Ascending aorta (tissue), 2 donors: ENCODE measurements at regions not wholly inside any gene's neighbourhood (a gene's known extent, or its start where the extent isn't known, plus 50 kb on each side); places are given as distances from the start of the nearest gene placed in this dataset.

Source experiments
- DNase-seq, 2 donors: peaks; one replicate each; pipeline ENCODE4 v3.0.0-alpha.2; 2019; ENCODE audit warnings: low spot score in 2 of 2
- H3K27ac ChIP-seq, 2 donors: fragments of 200-600 bp; sonication (generic); one replicate each; pipeline ENCODE4 v1.5.1; 2016 to 2017; ENCODE audit warnings: mild to moderate bottlenecking in 1 of 2
- H3K27me3 ChIP-seq: fragments of 200-600 bp; sonication (generic); one replicate; pipeline ENCODE4 v1.5.1; 2017
- H3K36me3 ChIP-seq, 2 donors: fragments of 200-600 bp; sonication (generic); one replicate each; pipeline ENCODE4 v1.5.1; 2016
- H3K4me1 ChIP-seq, 2 donors: fragments of 200-600 bp; sonication (generic); one replicate each; pipeline ENCODE4 v1.5.1; 2016 to 2017; ENCODE audit warnings: mild to moderate bottlenecking in 1 of 2
- H3K4me3 ChIP-seq, 2 donors: fragments of 200-600 bp; sonication (generic); one replicate each; pipeline ENCODE4 v1.5.1; 2016 to 2017; ENCODE audit warnings: mild to moderate bottlenecking in 1 of 2
- H3K9me3 ChIP-seq, 2 donors: fragments of 200-600 bp; sonication (generic); one replicate each; pipeline ENCODE4 v1.5.1; 2016
- CTCF ChIP-seq, 3 experiments: fragments of 200-600 bp in 2 of 3; fragments of 450-650 bp in 1 of 3; sonication (generic) in 2 of 3; IDR thresholded peaks; one replicate each; pipeline ENCODE4 v1.5.1; 2016 to 2019; ENCODE audit warnings: antibody characterized with exemption in 3 of 3, mild to moderate bottlenecking in 1 of 3, moderate library complexity in 1 of 3
- intact Hi-C: fragments of 100-400 bp; cut with DNase I; formaldehyde crosslinking; loops from one replicate; pipeline ENCODE4 v1.15.1; 2023

- no peak overlapping the region for H3K4me3 ChIP-seq
- intact Hi-C loops = no loop called here
- DNase-seq = no peak
- TF ChIP-seq CTCF (IDR thresholded peaks at IDR 0.05) = no peak
- no peaks in the 10 kb centered on the region for H3K9me3 ChIP-seq
- no peak overlapping the region for H3K27ac ChIP-seq
- no peaks in the 10 kb centered on the region for H3K27me3 ChIP-seq
- H3K36me3 ChIP-seq = no peaks in the 10 kb centered on the region
- H3K4me1 ChIP-seq = no peaks in the 10 kb centered on the region
These were observed 324.7 kb upstream of the C16orf82 start for GRCh38 chr16:26742040-26742439.

GRCh38 chr16:26744430-26744829 is 322.3 kb upstream of the C16orf82 start:
- Histone ChIP-seq H3K27me3 (no peaks in the 10 kb centered on the region), H3K36me3 (no peaks in the 10 kb centered on the region), H3K4me3 (no peak overlapping the region), H3K4me1 (no peaks in the 10 kb centered on the region), H3K27ac (no peak overlapping the region), H3K9me3 (no peaks in the 10 kb centered on the region)
- DNase-seq = no peak
- intact Hi-C loops = no loop called here
- TF ChIP-seq CTCF (IDR thresholded peaks at IDR 0.05) = no peak

GRCh38 chr16:26747760-26748159 is 319.0 kb upstream of the C16orf82 start:
- H3K27me3 ChIP-seq = no peaks in the 10 kb centered on the region
- no peaks in the 10 kb centered on the region for H3K4me1 ChIP-seq
- DNase-seq = no peak
- H3K36me3 ChIP-seq = no peaks in the 10 kb centered on the region
- no peak for TF ChIP-seq CTCF (IDR thresholded peaks at IDR 0.05)
- H3K4me3 ChIP-seq = no peak overlapping the region
- no peaks in the 10 kb centered on the region for H3K9me3 ChIP-seq
- intact Hi-C loops = no loop called here
- H3K27ac ChIP-seq = no peak overlapping the region

GRCh38 chr16:26749072-26749471 is 317.7 kb upstream of the C16orf82 start:
- Histone ChIP-seq H3K36me3 (no peaks in the 10 kb centered on the region), H3K9me3 (no peaks in the 10 kb centered on the region), H3K27ac (no peak overlapping the region), H3K4me3 (no peak overlapping the region), H3K4me1 (no peaks in the 10 kb centered on the region), H3K27me3 (no peaks in the 10 kb centered on the region)
- no peak for TF ChIP-seq CTCF (IDR thresholded peaks at IDR 0.05)
- DNase-seq = no peak
- intact Hi-C loops = no loop called here

GRCh38 chr16:26752166-26752565 is 314.6 kb upstream of the C16orf82 start:
- H3K36me3 ChIP-seq = no peaks in the 10 kb centered on the region
- H3K9me3 ChIP-seq = no peaks in the 10 kb centered on the region
- no peaks in the 10 kb centered on the region for H3K4me1 ChIP-seq
- H3K27ac ChIP-seq = no peak overlapping the region
- no peak overlapping the region for H3K4me3 ChIP-seq
- intact Hi-C loops = no loop called here
- no peak for DNase-seq
- no peaks in the 10 kb centered on the region for H3K27me3 ChIP-seq
- TF ChIP-seq CTCF (IDR thresholded peaks at IDR 0.05) = no peak

GRCh38 chr16:26756633-26757032 is 310.1 kb upstream of the C16orf82 start:
- Histone ChIP-seq H3K27me3 (no peaks in the 10 kb centered on the region), H3K4me1 (no peaks in the 10 kb centered on the region), H3K36me3 (no peaks in the 10 kb centered on the region), H3K4me3 (no peak overlapping the region), H3K27ac (no peak overlapping the region), H3K9me3 (no peaks in the 10 kb centered on the region)
- intact Hi-C loops = no loop called here
- DNase-seq = no peak
- no peak for TF ChIP-seq CTCF (IDR thresholded peaks at IDR 0.05)
